Fibroblast of lung (primary cell): ENCODE measurements at regions not wholly inside any gene's neighbourhood (a gene's known extent, or its start where the extent isn't known, plus 50 kb on each side); places are given as distances from the start of the nearest gene placed in this dataset.

Experiments
- DNase-seq, 2 donors: peaks; one replicate each; pipeline versions ENCODE4 v3.0.0 to v3.0.0-alpha.2; 2010; ENCODE audit warnings: low read depth in 2 of 2
- H2AFZ ChIP-seq: 2 replicates; pipeline ENCODE4 v1.5.1; 2012; ENCODE audit warnings: low read length, control low read depth, inconsistent platforms
- H3K27ac ChIP-seq: 2 replicates; pipeline ENCODE4 v1.5.1; 2011; ENCODE audit warnings: low read length, control low read depth; ENCODE audit not compliant: insufficient read depth
- H3K27me3 ChIP-seq: 2 replicates; pipeline ENCODE4 v1.5.1; 2011; ENCODE audit warnings: mild to moderate bottlenecking, low read length; ENCODE audit not compliant: control insufficient read depth, insufficient read depth
- H3K36me3 ChIP-seq: 2 replicates; pipeline ENCODE4 v1.5.1; 2011; ENCODE audit warnings: low read length; ENCODE audit not compliant: control insufficient read depth, insufficient read depth
- H3K4me1 ChIP-seq: 2 replicates; pipeline ENCODE4 v1.5.1; 2011; ENCODE audit warnings: low read length; ENCODE audit not compliant: control insufficient read depth, insufficient read depth; ENCODE audit errors: extremely low read depth
- H3K4me2 ChIP-seq: 2 replicates; pipeline ENCODE4 v1.5.1; 2011; ENCODE audit warnings: low read length, control low read depth; ENCODE audit not compliant: insufficient read depth; ENCODE audit errors: extremely low read depth
- H3K4me3 ChIP-seq, 4 experiments: fragments of 200-600 bp in 1 of 4; sonication (generic) in 1 of 4; replicated peaks in 1 of 4; 2 replicates each; pipeline ENCODE4 v1.5.1; 2011 to 2016; ENCODE audit warnings: low read length in 4 of 4, low read depth in 3 of 4, mild to moderate bottlenecking in 3 of 4, control low read depth in 2 of 4, inconsistent platforms in 1 of 4, mixed read lengths in 1 of 4; ENCODE audit not compliant: insufficient read depth in 1 of 4; ENCODE audit errors: control extremely low read depth in 1 of 4
- H3K79me2 ChIP-seq: 2 replicates; pipeline ENCODE4 v1.5.1; 2012; ENCODE audit warnings: mild to moderate bottlenecking, low read length, inconsistent platforms; ENCODE audit not compliant: control insufficient read depth, insufficient read depth
- H3K9ac ChIP-seq: 2 replicates; pipeline ENCODE4 v1.5.1; 2011; ENCODE audit warnings: mild to moderate bottlenecking, low read length, control low read depth; ENCODE audit not compliant: insufficient read depth
- H3K9me3 ChIP-seq: 2 replicates; pipeline ENCODE4 v1.5.1; 2012; ENCODE audit warnings: low read depth, low read length; ENCODE audit not compliant: control insufficient read depth, insufficient read depth
- H4K20me1 ChIP-seq: 2 replicates; pipeline ENCODE4 v1.5.1; 2011; ENCODE audit warnings: low read length; ENCODE audit not compliant: control insufficient read depth, insufficient read depth; ENCODE audit errors: extremely low read depth
- EZH2 ChIP-seq: IDR thresholded peaks from 2 replicates; pipeline ENCODE4 v1.5.1; 2012; ENCODE audit warnings: low read length, control low read depth, mild to moderate bottlenecking; ENCODE audit errors: missing control alignments
- TF ChIP-seq, protein P1 (sequence below), 2 donors: IDR thresholded peaks in 1 of 2; conservative IDR thresholded peaks in 1 of 2; 1 replicate in 1 of 2; 2 replicates in 1 of 2; pipeline ENCODE4 v1.5.1; 2011 to 2012; ENCODE audit warnings: low read length in 2 of 2, control low read depth in 1 of 2, inconsistent platforms in 1 of 2, low read depth in 1 of 2, mild to moderate bottlenecking in 1 of 2

DNA sequence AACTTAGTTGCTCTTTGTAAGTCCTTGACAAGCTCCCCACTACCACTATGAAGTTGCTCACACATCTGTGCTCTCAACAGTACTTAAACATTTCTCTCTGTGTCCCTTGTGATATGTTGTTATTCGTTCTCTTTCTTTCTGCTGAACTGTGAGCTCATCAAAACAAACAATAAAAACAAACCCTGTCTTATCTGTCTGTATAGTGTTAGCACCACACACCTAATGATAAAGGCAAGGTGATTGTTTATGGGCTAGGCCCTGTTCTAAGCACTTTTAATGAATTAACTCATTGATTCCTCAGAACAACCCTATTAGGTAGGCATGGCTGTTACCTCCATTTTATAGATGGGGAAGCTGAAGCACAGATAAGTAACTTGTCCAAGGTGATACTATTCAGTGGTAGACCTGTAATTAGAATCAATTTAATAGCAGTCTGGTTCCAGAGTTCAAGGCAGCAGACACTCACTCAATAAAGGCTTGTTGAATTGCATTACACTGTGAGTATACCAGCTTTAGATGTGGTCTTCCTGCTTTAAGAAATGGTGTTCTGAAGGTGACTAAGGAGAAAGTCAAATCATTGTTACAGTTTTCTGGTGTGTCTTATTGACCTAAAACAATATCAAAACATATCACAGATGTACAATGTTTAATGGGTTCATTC is 153.6 kb upstream of the ELL2 start:
- Histone ChIP-seq H3K9me3 (no peaks in the 10 kb centered on the region), H2AFZ (no peak overlapping the region), H3K27ac (no peak overlapping the region), H4K20me1 (no peaks in the 10 kb centered on the region), H3K36me3 (no peaks in the 10 kb centered on the region), H3K9ac (no peak overlapping the region), H3K4me2 (no peak overlapping the region), H3K79me2 (no peaks in the 10 kb centered on the region), H3K4me3 (no peak overlapping the region), H3K27me3 (no peaks in the 10 kb centered on the region), H3K4me1 (peaks cover 3% of the 10 kb centered on the region)
- TF ChIP-seq, protein P1, sequence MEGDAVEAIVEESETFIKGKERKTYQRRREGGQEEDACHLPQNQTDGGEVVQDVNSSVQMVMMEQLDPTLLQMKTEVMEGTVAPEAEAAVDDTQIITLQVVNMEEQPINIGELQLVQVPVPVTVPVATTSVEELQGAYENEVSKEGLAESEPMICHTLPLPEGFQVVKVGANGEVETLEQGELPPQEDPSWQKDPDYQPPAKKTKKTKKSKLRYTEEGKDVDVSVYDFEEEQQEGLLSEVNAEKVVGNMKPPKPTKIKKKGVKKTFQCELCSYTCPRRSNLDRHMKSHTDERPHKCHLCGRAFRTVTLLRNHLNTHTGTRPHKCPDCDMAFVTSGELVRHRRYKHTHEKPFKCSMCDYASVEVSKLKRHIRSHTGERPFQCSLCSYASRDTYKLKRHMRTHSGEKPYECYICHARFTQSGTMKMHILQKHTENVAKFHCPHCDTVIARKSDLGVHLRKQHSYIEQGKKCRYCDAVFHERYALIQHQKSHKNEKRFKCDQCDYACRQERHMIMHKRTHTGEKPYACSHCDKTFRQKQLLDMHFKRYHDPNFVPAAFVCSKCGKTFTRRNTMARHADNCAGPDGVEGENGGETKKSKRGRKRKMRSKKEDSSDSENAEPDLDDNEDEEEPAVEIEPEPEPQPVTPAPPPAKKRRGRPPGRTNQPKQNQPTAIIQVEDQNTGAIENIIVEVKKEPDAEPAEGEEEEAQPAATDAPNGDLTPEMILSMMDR (conservative IDR thresholded peaks at IDR 0.05 in 1 of 2, IDR thresholded peaks at IDR 0.05 in 1 of 2; ENCODE audit: low read depth in 1 of 2, low read length in 2 of 2), result no peak
- no peak for TF ChIP-seq EZH2
- no peak for DNase-seq

DNA sequence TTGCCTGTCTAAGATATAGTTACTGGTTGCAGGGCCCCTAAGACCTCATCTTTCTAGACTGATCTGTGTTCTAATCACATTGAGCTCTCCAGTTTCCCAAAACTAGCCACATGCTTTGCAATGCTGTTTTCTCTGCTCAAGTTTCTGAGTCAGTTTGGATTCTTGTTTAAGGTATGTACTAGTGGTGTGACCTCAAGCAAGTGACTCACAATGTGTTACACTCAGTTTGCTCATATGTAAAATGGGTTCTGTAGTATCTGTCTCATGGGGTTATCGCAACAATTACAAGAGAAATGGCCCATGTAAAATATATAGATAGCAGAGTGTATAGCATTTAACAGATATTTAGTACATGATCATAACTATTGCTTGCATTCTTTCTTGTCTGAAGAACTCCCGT is 153.1 kb upstream of the ELL2 start:
- no peak overlapping the region for H3K4me2 ChIP-seq
- H3K27me3 ChIP-seq, result no peaks in the 10 kb centered on the region
- H4K20me1 ChIP-seq, result no peaks in the 10 kb centered on the region
- no peak overlapping the region for H3K4me3 ChIP-seq
- no peaks in the 10 kb centered on the region for H3K36me3 ChIP-seq
- TF ChIP-seq EZH2, result no peak
- TF ChIP-seq, protein P1 (conservative IDR thresholded peaks at IDR 0.05 in 1 of 2, IDR thresholded peaks at IDR 0.05 in 1 of 2; ENCODE audit: low read depth in 1 of 2, low read length in 2 of 2), result no peak
- H2AFZ ChIP-seq, result no peak overlapping the region
- no peaks in the 10 kb centered on the region for H3K9me3 ChIP-seq
- H3K9ac ChIP-seq, result no peak overlapping the region
- DNase-seq, result peak; percentile 42 to 64
- peaks cover 3% of the 10 kb centered on the region for H3K4me1 ChIP-seq
- H3K27ac ChIP-seq, result no peak overlapping the region
- H3K79me2 ChIP-seq, result no peaks in the 10 kb centered on the region

DNA sequence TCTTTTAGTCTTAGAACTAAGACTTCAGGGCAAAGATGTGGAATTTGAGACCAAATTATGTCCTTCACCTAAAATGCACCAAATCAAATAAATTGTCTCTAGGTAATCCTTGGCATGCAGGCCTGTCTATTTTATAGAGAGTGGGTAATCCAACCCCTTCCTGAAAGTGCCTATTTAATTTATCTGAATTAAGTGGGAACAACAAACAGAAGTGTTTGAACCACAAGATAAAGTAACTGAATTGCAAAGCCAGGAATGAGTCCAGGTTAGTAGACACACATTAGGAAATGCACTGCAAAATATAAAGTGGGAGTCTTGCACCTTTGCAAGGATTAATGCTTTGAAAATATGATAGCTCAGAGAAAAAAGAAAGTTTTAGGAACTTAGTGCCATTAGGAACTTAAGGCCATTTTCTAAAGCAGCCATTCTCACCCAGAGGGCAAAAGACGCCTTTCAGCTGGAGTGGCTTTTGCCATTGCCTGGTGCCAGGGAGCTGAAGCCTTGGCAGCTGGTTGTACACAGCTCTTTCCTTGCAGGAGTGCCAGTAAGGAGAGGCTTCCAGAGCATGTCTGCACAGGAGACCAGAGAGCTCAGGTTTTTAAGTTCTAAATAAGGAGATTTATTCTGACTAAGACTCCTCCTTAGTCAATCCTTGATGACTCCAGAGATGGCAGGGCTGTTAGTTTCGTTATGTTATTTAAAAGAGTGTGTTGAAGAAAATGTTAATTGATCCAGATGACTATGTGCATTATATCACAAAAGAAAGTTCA is 151.7 kb upstream of the ELL2 start:
- no peaks in the 10 kb centered on the region for H3K9me3 ChIP-seq
- no peak overlapping the region for H3K27ac ChIP-seq
- H3K27me3 ChIP-seq, result no peaks in the 10 kb centered on the region
- H3K79me2 ChIP-seq, result no peaks in the 10 kb centered on the region
- no peak overlapping the region for H3K9ac ChIP-seq
- H4K20me1 ChIP-seq, result no peaks in the 10 kb centered on the region
- H2AFZ ChIP-seq, result no peak overlapping the region
- H3K36me3 ChIP-seq, result no peaks in the 10 kb centered on the region
- no peak overlapping the region for H3K4me3 ChIP-seq
- DNase-seq, result no peak
- no peak overlapping the region for H3K4me2 ChIP-seq
- no peaks in the 10 kb centered on the region for H3K4me1 ChIP-seq
- TF ChIP-seq EZH2, result no peak
- TF ChIP-seq, protein P1 (conservative IDR thresholded peaks at IDR 0.05 in 1 of 2, IDR thresholded peaks at IDR 0.05 in 1 of 2; ENCODE audit: low read depth in 1 of 2, low read length in 2 of 2), result no peak
